ENCODE measurements at regions not wholly inside any gene's neighbourhood (a gene's known extent, or its start where the extent isn't known, plus 50 kb on each side); places are given as distances from the start of the nearest gene placed in this dataset.

- Histone ChIP-seq H3K23ac (ENCODE audit: insufficient read length, low read depth, low read length) (no peak overlapping the region), H3T11ph (ENCODE audit: low read length) (no peak overlapping the region), H2BK15ac (ENCODE audit: low read depth, low read length) (no peak overlapping the region), H3K18ac (ENCODE audit: insufficient read length, low read depth, low read length) (no peak overlapping the region), H3K23me2 (ENCODE audit: insufficient read length, low read depth, low read length, poor library complexity, severe bottlenecking) (no peaks in the 10 kb centered on the region), H3K4me1 (ENCODE audit: insufficient read depth, low read length) (no peaks in the 10 kb centered on the region), H4K8ac (replicated peaks; ENCODE audit: insufficient read length, low read depth, low read length) (no peak overlapping the region), H3K4ac (ENCODE audit: low read depth, low read length) (no peak overlapping the region), H3K9me3 (ENCODE audit: control insufficient read depth, low read depth, low read length) (no peaks in the 10 kb centered on the region), H3K14ac (ENCODE audit: insufficient read depth, low read length) (no peak overlapping the region), H2BK20ac (ENCODE audit: low read depth, low read length, poor library complexity, severe bottlenecking) (no peak overlapping the region), H2BK5ac (ENCODE audit: insufficient read length, low read length) (no peak overlapping the region), H3K4me2 (ENCODE audit: insufficient read depth, insufficient read length, low read length) (no peak overlapping the region), H3K56ac (ENCODE audit: insufficient read length, low read depth, low read length) (no peak overlapping the region), H3K27me3 (ENCODE audit: insufficient read depth, low read length) (no peaks in the 10 kb centered on the region), H2AFZ (ENCODE audit: low read length) (no peak overlapping the region), H2AK5ac (ENCODE audit: insufficient read length, low read length) (no peak overlapping the region), H4K20me1 (ENCODE audit: control insufficient read depth, insufficient read depth, insufficient read length) (no peaks in the 10 kb centered on the region), H2BK12ac (ENCODE audit: insufficient read length, low read depth, low read length) (no peak overlapping the region), H4K5ac (ENCODE audit: insufficient read length, low read depth, low read length) (no peak overlapping the region), H3K27ac (ENCODE audit: insufficient read length, low read depth, low read length) (no peak overlapping the region), H3K9ac (ENCODE audit: extremely low read depth, insufficient read length, low read length) (no peak overlapping the region), H2BK120ac (ENCODE audit: low read depth, low read length, poor library complexity, severe bottlenecking) (no peak overlapping the region), H3K79me2 (ENCODE audit: insufficient read depth, low read length) (no peaks in the 10 kb centered on the region), H3K79me1 (ENCODE audit: insufficient read depth, low read depth, low read length, poor library complexity, severe bottlenecking) (no peaks in the 10 kb centered on the region), H4K91ac (ENCODE audit: insufficient read length, low read depth, low read length) (no peak overlapping the region)
- no CpG with 5 or more reads among the region's 2 CpGs for WGBS (ENCODE audit: extremely low coverage, insufficient read length, low lambda C conversion rate)
- DNase-seq: no peak
- Mint-ChIP-seq H3K36me3 (ENCODE audit: insufficient read depth in 1 of 3, low read depth in 3 of 3) (no peaks in the 10 kb centered on the region), H3K27ac (no peak overlapping the region), H3K27me3 (ENCODE audit: low read depth) (no peaks in the 10 kb centered on the region; the same call in 1 of the 2 replicates), H3K9me3 (no peaks in the 10 kb centered on the region), H3K4me1 (peaks cover 0 to 3% of the 10 kb centered on the region in 2 experiments; a peak in 1 of 4 replicates), H3K4me3 (no peak overlapping the region)
- no peak for TF ChIP-seq CTCF (conservative IDR thresholded peaks at IDR 0.05)
Observed at GRCh38 chr7:97595439-97595838, 136.4 kb upstream of the TAC1 start.
